CD8-positive, alpha-beta memory T cell (primary cell): ENCODE measurements at regions not wholly inside any gene's neighbourhood (a gene's known extent, or its start where the extent isn't known, plus 50 kb on each side); places are given as distances from the start of the nearest gene placed in this dataset.
"Not testable (repeated sequence)": the region's sequence is repeated elsewhere in the genome, so short reads cannot be mapped to it uniquely, and the experiment has no call there.

Experiments
- CTCF ChIA-PET: fragments of 350-600 bp; sonication (Branson Sonifier 250); formaldehyde crosslinking; loops from one replicate; lab custom pipeline; 2021; ENCODE audit warnings: antibody characterized with exemption; lab: Charles Lee
- POLR2A ChIA-PET: fragments of 350-600 bp; sonication (Branson Sonifier 250); formaldehyde crosslinking; loops from one replicate; lab custom pipeline; 2021; ENCODE audit warnings: antibody characterized with exemption; lab: Charles Lee
- DNase-seq, 5 donors: peaks; one replicate each; pipeline versions ENCODE4 v3.0.0 to v3.0.0-alpha.2; 2020 to 2022; ENCODE audit warnings: mixed read lengths in 1 of 5
- H3K27ac ChIP-seq: one replicate; pipeline ENCODE4 v1.7.0; 2013; ENCODE audit warnings: low read depth, mild to moderate bottlenecking, low read length, moderate library complexity
- H3K27me3 ChIP-seq: 2 replicates; pipeline ENCODE4 v1.7.0; 2013; ENCODE audit warnings: low read length, mild to moderate bottlenecking; ENCODE audit not compliant: insufficient read depth, poor library complexity, severe bottlenecking
- H3K36me3 ChIP-seq: 2 replicates; pipeline ENCODE4 v1.7.0; 2013; ENCODE audit warnings: mild to moderate bottlenecking, low read length, moderate library complexity; ENCODE audit not compliant: insufficient read depth
- H3K4me1 ChIP-seq: 2 replicates; pipeline ENCODE4 v1.7.0; 2013; ENCODE audit warnings: mild to moderate bottlenecking, low read length, moderate library complexity; ENCODE audit not compliant: insufficient read depth
- H3K4me3 ChIP-seq: 2 replicates; pipeline ENCODE4 v1.7.0; 2013; ENCODE audit warnings: mild to moderate bottlenecking, low read length
- H3K9me3 ChIP-seq: 2 replicates; pipeline ENCODE4 v1.7.0; 2013; ENCODE audit warnings: mild to moderate bottlenecking, low read length
- H3K27ac Mint-ChIP-seq, 8 donors: one replicate each; pipeline ENCODE4 v1.8.0; 2020 to 2021; ENCODE audit warnings: mixed read lengths in 8 of 8, mild to moderate bottlenecking in 6 of 8, inconsistent platforms in 3 of 8, moderate library complexity in 3 of 8
- H3K27me3 Mint-ChIP-seq, 2 donors: one replicate each; pipeline ENCODE4 v1.8.0; 2020 to 2021; ENCODE audit warnings: mixed read lengths in 2 of 2, mild to moderate bottlenecking in 1 of 2, moderate library complexity in 1 of 2
- H3K36me3 Mint-ChIP-seq, 3 donors: one replicate each; pipeline ENCODE4 v1.8.0; 2020 to 2021; ENCODE audit warnings: mixed read lengths in 3 of 3, inconsistent platforms in 1 of 3, mild to moderate bottlenecking in 1 of 3
- H3K4me1 Mint-ChIP-seq, 3 donors: one replicate each; pipeline ENCODE4 v1.8.0; 2020 to 2021; ENCODE audit warnings: mixed read lengths in 3 of 3, inconsistent platforms in 1 of 3, mild to moderate bottlenecking in 1 of 3
- H3K4me3 Mint-ChIP-seq, 7 donors: one replicate each; pipeline ENCODE4 v1.8.0; 2020 to 2021; ENCODE audit warnings: mixed read lengths in 7 of 7, mild to moderate bottlenecking in 6 of 7, moderate library complexity in 4 of 7, inconsistent platforms in 2 of 7
- H3K9me3 Mint-ChIP-seq, 5 donors: one replicate each; pipeline ENCODE4 v1.8.0; 2020 to 2022; ENCODE audit warnings: mixed read lengths in 5 of 5, mild to moderate bottlenecking in 3 of 5, moderate library complexity in 2 of 5, inconsistent platforms in 1 of 5

DNA sequence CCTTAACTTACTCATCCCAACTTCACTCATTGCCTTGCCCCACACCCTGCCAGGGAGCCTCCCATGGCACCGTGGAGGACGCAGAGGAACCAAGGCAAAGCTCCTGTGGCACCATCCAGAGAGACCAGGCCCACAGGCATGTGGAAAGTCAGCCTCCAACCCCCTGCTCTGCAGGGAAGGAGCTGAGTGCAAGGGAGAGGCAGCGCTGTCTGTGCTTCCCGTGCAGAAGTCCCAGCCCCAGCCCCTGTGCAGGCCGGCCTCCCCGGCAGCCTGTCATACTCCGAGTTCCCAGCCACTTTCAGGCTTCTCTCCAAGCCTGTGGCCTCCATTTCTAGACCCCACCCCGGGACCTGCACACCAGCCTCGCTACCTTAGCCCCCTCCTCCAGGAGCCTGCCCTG, 106.4 kb downstream of the SINHCAF start:
- Histone ChIP-seq H3K27me3 (no peaks in the 10 kb centered on the region), H3K36me3 (no peaks in the 10 kb centered on the region), H3K9me3 (no peaks in the 10 kb centered on the region), H3K4me3 (no peak overlapping the region), H3K27ac (no peak overlapping the region), H3K4me1 (no peaks in the 10 kb centered on the region)
- Mint-ChIP-seq H3K27me3 (peaks cover 15 to 29% of the 10 kb centered on the region in 2 donors), H3K36me3 (no peaks in the 10 kb centered on the region), H3K4me1 (no peaks in the 10 kb centered on the region), H3K4me3 (no peak overlapping the region), H3K9me3 (no peaks in the 10 kb centered on the region), H3K27ac (no peak overlapping the region)
- no peak for DNase-seq
- ChIA-PET CTCF (no interaction called here), POLR2A (no interaction called here)

DNA sequence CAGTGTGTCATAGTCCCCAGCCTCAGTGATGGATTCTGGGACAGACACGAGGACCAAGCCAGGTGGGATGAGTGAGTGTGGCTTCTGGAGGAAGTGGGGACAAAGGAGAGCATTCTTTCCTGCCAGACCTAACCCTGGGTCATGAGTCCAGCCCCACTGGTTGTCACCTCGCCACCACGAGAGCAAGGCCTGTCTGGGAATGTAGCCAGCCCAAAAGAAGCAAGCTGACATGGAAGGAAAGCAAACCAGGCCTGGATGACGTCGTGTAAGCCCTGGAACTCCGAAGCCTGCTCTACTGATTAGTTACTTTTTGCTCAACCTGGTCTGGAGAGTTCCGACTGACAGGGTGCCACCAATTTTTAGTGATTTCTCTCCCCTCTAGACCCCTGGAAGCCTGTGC, 105.9 kb downstream of the SINHCAF start:
- Mint-ChIP-seq H3K27ac (no peak overlapping the region), H3K9me3 (no peaks in the 10 kb centered on the region), H3K27me3 (peaks cover 13 to 28% of the 10 kb centered on the region in 2 donors), H3K36me3 (no peaks in the 10 kb centered on the region), H3K4me1 (no peaks in the 10 kb centered on the region), H3K4me3 (no peak overlapping the region)
- POLR2A ChIA-PET = no interaction called here
- CTCF ChIA-PET = no interaction called here
- H3K4me3 ChIP-seq = no peak overlapping the region
- no peaks in the 10 kb centered on the region for H3K36me3 ChIP-seq
- H3K9me3 ChIP-seq = no peaks in the 10 kb centered on the region
- H3K27me3 ChIP-seq = no peaks in the 10 kb centered on the region
- no peak overlapping the region for H3K27ac ChIP-seq
- DNase-seq = no peak
- H3K4me1 ChIP-seq = no peaks in the 10 kb centered on the region

DNA sequence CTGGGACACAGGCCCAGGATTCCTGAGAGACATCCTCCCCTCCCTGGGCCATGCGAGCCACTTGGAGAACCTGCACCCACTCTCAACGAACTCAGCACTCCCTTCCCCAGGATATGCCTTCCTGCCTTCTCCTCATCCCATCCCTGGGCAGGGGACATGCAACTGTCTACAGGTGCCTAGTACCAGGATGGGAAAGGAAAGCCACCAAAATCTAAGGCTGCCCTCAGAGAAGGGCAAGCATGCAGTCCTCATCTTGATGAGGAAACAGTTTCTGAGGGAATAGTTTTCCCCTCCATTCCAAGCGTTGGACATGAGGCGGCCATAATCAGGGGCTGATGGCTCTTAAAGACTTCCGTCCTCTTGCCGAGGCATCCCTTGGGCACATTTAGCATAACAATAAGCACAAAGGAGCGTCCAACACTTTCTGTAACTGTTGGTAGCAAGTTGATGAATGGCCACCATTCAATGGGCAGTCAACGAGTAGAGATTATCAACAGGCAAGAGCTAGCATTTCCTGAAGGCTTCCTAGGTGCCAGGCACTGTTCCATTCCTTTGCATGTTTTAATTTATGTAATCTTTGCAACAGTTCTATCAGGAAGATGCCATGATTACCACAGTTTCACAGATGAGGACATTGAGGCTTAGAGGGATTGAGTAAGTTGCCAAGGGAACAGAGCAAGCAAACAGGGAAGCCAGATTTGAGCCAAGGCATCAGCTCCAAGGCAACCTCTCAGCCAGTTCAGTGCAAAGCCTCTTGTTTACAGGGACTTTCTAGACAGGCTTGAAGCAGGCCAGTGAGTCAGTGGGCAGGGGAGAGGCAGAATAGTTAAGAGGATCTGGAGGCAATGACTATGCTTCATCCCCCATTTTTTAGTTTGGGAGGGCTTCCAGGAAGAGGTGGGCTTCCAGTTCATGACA, 105.1 kb downstream of the SINHCAF start:
- Histone ChIP-seq H3K4me1 (no peaks in the 10 kb centered on the region), H3K27me3 (no peaks in the 10 kb centered on the region), H3K27ac (no peak overlapping the region), H3K36me3 (no peaks in the 10 kb centered on the region), H3K9me3 (no peaks in the 10 kb centered on the region), H3K4me3 (no peak overlapping the region)
- Mint-ChIP-seq H3K27me3 (peaks cover 13 to 27% of the 10 kb centered on the region in 2 donors), H3K4me3 (no peak overlapping the region), H3K9me3 (no peaks in the 10 kb centered on the region), H3K4me1 (no peaks in the 10 kb centered on the region), H3K36me3 (no peaks in the 10 kb centered on the region), H3K27ac (no peak overlapping the region)
- POLR2A ChIA-PET = no interaction called here
- CTCF ChIA-PET = no interaction called here
- no peak for DNase-seq

DNA sequence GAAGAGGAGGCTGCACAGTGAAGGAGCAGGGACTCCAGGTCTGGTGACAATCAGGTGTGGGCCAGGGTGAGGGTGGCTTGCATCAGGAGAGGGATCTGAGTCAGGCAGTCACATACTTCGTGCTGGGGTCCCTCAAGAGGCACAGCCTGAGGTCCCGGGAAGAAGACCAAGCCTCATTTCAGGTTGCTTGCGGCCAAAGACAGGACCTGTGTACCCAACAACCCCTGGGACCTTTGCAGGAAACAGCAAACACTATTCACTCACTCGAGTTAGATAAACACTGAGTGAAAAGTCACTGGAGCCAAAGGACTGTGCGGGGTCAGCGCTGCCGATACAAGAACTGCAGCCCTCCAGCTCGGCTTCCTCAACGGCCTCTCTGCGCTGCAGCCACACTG, 104.4 kb downstream of the SINHCAF start:
- no peaks in the 10 kb centered on the region for H3K27me3 ChIP-seq
- no peaks in the 10 kb centered on the region for H3K4me1 ChIP-seq
- DNase-seq = no peak
- no peaks in the 10 kb centered on the region for H3K36me3 Mint-ChIP-seq
- H3K4me1 Mint-ChIP-seq = no peaks in the 10 kb centered on the region
- H3K9me3 ChIP-seq = no peaks in the 10 kb centered on the region
- no peak overlapping the region for H3K4me3 ChIP-seq
- ChIA-PET POLR2A (no interaction called here), CTCF (no interaction called here)
- H3K27me3 Mint-ChIP-seq = peaks cover 11 to 27% of the 10 kb centered on the region in 2 donors
- no peaks in the 10 kb centered on the region for H3K36me3 ChIP-seq
- H3K27ac Mint-ChIP-seq = no peak overlapping the region
- H3K4me3 Mint-ChIP-seq = no peak overlapping the region
- no peaks in the 10 kb centered on the region for H3K9me3 Mint-ChIP-seq
- no peak overlapping the region for H3K27ac ChIP-seq

DNA sequence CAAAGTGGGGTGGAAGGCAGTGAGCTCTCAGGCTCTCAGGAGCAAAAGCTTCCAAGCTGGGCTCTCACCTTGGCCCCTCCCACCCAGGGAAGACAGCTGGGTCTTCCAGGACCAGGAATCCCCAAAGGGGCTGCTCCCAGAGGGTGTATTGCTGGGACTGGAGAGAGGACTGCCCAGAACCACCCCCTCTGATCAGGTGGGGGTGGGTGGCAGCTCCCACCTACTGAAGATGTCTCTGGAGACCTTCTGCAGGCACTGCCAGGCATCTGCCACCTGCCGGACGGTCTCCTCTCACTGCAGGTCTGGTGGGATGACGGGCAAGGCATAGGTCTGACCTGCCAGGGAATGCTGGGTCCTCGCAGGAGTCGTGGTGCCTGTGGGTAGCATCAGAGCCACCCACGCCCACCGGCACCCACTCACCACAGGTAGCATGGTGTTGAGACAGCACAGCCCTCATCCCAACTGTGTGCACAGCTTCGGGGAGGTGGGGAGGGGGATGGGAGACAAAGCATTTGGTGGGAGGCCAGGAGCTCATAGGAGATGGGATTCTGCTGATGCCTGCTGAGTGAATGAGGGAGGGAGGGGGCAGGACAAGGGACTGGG, 103.2 kb downstream of the SINHCAF start:
- no peaks in the 10 kb centered on the region for H3K36me3 Mint-ChIP-seq
- Histone ChIP-seq H3K9me3 (no peaks in the 10 kb centered on the region), H3K27ac (no peak overlapping the region), H3K4me1 (no peaks in the 10 kb centered on the region), H3K4me3 (no peak overlapping the region), H3K36me3 (no peaks in the 10 kb centered on the region), H3K27me3 (no peaks in the 10 kb centered on the region)
- ChIA-PET CTCF (no interaction called here), POLR2A (no interaction called here)
- no peak overlapping the region for H3K4me3 Mint-ChIP-seq
- H3K27ac Mint-ChIP-seq = no peak overlapping the region
- no peaks in the 10 kb centered on the region for H3K9me3 Mint-ChIP-seq
- peaks cover 11 to 17% of the 10 kb centered on the region in 2 donors for H3K27me3 Mint-ChIP-seq
- no peaks in the 10 kb centered on the region for H3K4me1 Mint-ChIP-seq
- no peak for DNase-seq

DNA sequence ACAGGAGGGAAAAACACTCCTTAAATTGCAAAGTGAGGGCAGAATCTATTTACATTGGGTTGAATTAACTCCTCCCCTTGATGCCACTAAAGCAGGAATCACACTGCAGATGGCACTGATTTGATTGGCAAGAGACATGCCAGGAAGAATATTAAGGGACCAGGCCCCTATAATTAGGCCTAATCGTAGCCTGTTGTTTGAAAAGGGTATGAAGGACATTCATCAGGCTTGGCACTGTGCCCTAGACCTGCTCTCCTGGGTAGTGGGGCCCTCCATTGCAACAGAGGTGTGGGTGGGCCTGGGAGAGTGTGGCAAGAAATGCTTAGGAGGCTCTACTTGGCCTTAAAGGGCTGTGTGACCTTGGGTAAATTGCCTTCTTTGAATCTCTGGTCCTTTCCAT, 102.3 kb downstream of the SINHCAF start:
- H3K36me3 ChIP-seq, H3K27ac Mint-ChIP-seq, H3K4me1 Mint-ChIP-seq, H3K4me3 ChIP-seq, H3K27ac ChIP-seq, H3K4me1 ChIP-seq, H3K36me3 Mint-ChIP-seq, H3K27me3 ChIP-seq, H3K9me3 Mint-ChIP-seq, CTCF ChIA-PET, DNase-seq, H3K4me3 Mint-ChIP-seq, H3K9me3 ChIP-seq, POLR2A ChIA-PET: not testable (repeated sequence)
- peaks cover 6 to 15% of the 10 kb centered on the region in 2 donors for H3K27me3 Mint-ChIP-seq

DNA sequence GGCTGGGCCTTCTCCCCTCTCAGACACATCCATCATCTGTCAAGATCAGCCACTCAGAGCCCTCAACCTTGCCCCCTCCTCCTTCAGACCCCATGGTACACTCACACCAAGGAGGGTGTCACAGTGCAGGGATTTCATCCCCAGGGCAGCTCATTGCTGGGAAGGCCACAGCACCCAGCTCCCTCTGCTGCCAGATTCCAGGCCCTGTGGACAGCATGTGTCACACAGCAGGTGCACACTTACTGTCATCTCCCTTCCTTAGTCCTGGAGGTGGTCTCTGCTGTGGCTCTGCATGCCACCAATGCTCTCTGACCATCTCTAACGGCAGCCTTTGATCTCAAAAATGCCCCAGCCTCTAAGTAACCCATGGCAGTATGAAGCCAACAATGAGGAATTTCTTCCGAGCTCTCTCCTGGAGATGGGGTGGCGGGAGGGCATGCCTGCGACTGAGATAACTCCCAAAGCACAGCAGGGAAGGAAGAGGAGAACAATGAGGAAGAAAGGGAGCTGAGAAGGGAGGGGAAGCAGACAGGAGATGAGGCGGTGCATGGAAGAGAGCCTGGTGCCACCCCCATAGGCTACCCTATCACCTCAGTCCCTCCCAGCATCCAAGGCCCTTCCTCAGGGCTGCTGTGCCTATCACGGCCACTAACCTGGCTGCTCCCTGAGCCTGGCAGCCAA, 101.0 kb downstream of the SINHCAF start:
- no peaks in the 10 kb centered on the region for H3K36me3 ChIP-seq

More for the DNA sequence above, 101.0 kb downstream of the SINHCAF start:
- no peaks in the 10 kb centered on the region for H3K27me3 ChIP-seq
- ChIA-PET POLR2A (no interaction called here), CTCF (no interaction called here)
- no peak overlapping the region for H3K4me3 Mint-ChIP-seq
- H3K4me1 ChIP-seq = no peaks in the 10 kb centered on the region
- H3K27me3 Mint-ChIP-seq = peaks cover 4 to 12% of the 10 kb centered on the region in 2 donors
- H3K4me1 Mint-ChIP-seq = no peaks in the 10 kb centered on the region
- H3K4me3 ChIP-seq = no peak overlapping the region
- H3K27ac Mint-ChIP-seq = no peak overlapping the region
- no peak overlapping the region for H3K27ac ChIP-seq
- H3K9me3 ChIP-seq = no peaks in the 10 kb centered on the region
- no peaks in the 10 kb centered on the region for H3K9me3 Mint-ChIP-seq
- H3K36me3 Mint-ChIP-seq = no peaks in the 10 kb centered on the region
- DNase-seq = no peak
